ENCODE measurements at regions not wholly inside any gene's neighbourhood (a gene's known extent, or its start where the extent isn't known, plus 50 kb on each side); places are given as distances from the start of the nearest gene placed in this dataset.

- no peak for DNase-seq (ENCODE audit: low spot score in 2 of 2)
- H3K4me3 ChIP-seq (ENCODE audit: low read depth, poor library complexity, severe bottlenecking), result no peak overlapping the region
- 56% methylated on average over 2 of the region's 2 CpGs for WGBS, 2 donors
- intact Hi-C loops (cut with DNase I; ENCODE audit: low total_unique reads), result no loop called here
- TF ChIP-seq POLR2A (IDR thresholded peaks at IDR 0.05) (no peak), CTCF (IDR thresholded peaks at IDR 0.05) (no peak)
Measured at GRCh38 chr2:180646756-180647155, 333.6 kb upstream of the UBE2E3 start.

GRCh38 chr2:180644709-180645108 is 335.7 kb upstream of the UBE2E3 start:
- TF ChIP-seq POLR2A (IDR thresholded peaks at IDR 0.05), result no peak
- TF ChIP-seq CTCF (IDR thresholded peaks at IDR 0.05), result no peak
- WGBS, 2 donors, result 69 to 70% methylated on average over 2 of the region's 2 CpGs
- intact Hi-C loops (cut with DNase I; ENCODE audit: low total_unique reads), result no loop called here
- H3K4me3 ChIP-seq (ENCODE audit: low read depth, poor library complexity, severe bottlenecking), result no peak overlapping the region
- DNase-seq (ENCODE audit: low spot score in 2 of 2), result no peak

GRCh38 chr2:180630756-180631155 is 349.6 kb upstream of the UBE2E3 start:
- H3K4me3 ChIP-seq (ENCODE audit: low read depth, poor library complexity, severe bottlenecking), result no peak overlapping the region
- no peak for DNase-seq (ENCODE audit: low spot score in 2 of 2)
- WGBS, 2 donors, result 92 to 95% methylated on average over 2 of the region's 2 CpGs
- no peak for TF ChIP-seq CTCF (IDR thresholded peaks at IDR 0.05)
- intact Hi-C loops (cut with DNase I; ENCODE audit: low total_unique reads), result no loop called here

DNA sequence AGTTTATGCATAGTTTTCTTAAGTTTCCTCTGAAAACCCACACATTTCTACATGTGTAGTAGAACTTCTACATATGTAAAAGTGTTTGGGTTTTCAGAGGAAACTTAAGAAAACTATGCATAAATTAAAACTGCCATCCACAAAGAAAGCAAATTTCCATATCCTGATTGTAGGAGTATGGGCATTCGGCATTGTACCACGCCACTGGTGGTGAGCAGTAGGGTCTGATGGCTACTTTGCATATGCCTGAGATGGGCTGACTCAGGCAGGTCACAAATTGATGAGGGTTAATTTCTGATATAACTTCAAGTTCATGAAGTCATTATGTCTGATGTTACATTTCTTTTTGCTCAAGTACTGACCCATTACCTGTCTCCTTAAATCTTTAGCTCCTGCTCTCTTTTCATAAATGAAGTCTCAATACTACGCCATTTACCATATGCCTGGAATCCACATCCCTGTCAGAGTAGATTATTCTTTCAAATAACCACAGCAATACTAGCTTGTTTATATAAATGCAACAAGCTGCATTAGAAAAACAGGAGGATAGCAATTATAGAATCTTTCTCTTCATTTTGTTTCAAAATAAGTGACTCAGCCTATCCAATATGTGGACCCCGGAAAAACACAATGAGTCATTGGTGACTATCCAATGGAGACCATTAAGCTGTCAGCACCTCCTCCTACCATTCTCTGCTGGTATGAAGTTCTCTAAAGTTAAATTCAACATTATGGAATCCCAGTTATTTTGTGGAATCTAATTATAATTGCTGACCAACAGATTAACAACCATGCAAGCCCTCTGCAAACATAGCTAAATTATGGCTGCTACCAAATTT is 355.2 kb upstream of the UBE2E3 start:
- 81 to 85% methylated on average over 4 of the region's 4 CpGs for WGBS, 2 donors
- H3K4me3 ChIP-seq (ENCODE audit: low read depth, poor library complexity, severe bottlenecking), result no peak overlapping the region
- no peak for DNase-seq (ENCODE audit: low spot score in 2 of 2)
- no peak for TF ChIP-seq POLR2A (IDR thresholded peaks at IDR 0.05)
- TF ChIP-seq CTCF (IDR thresholded peaks at IDR 0.05), result no peak
- intact Hi-C loops (cut with DNase I; ENCODE audit: low total_unique reads), result no loop called here

DNA sequence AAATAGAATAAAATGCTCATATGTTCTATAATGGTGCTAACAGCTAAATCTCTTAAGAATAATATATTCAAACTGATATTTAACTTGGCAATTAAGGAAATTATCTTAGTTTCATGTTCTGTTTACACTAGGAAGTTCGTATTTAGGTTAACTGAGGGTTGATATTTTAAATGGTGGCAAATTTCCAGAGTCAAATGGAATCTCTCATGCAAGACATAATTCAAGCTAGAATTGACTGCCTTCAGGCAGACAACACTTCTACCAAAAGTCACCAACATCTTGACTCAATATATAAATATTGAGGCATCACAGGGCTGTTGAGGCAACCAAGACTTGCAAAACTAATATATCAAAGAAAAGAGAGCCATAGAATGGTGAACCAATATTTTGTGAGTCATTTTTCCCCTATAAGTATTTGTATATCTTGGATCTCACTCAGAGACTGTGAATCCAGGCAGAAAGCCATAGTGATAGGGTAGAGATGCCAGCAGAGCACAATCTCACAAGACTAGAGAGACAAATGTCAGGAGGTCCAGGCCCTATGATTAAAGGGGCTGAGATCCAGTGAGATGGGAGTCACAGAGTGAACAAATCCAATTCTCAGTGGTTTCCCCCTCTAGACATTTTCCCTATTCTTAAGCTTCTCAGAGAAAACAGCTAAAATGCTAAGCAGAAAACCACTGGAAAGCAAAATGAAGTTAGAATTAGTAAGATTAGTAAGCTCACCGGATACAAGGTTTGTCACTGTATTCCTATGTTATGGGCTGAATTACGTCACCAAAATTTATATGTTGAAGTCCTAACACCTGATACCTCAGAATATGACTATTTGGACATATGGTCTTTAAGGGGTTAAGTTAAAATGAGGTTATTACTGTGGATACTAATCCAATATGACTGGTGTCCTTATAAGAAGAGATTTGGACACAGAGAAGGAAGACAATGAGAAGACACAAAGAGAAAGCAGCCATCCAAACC is 358.2 kb upstream of the UBE2E3 start:
- DNase-seq (ENCODE audit: low spot score in 2 of 2), result no peak
- H3K4me3 ChIP-seq (ENCODE audit: low read depth, poor library complexity, severe bottlenecking), result no peak overlapping the region
- 68 to 71% methylated on average over 3 of the region's 3 CpGs for WGBS, 2 donors

More for the DNA sequence above, 358.2 kb upstream of the UBE2E3 start:
- TF ChIP-seq POLR2A (IDR thresholded peaks at IDR 0.05) (no peak), CTCF (IDR thresholded peaks at IDR 0.05) (no peak)
- intact Hi-C loops (cut with DNase I; ENCODE audit: low total_unique reads), result no loop called here

Data from lower leg skin (tissue), 4 donors.